HG02610 (cell line): ENCODE measurements at regions not wholly inside any gene's neighbourhood (a gene's known extent, or its start where the extent isn't known, plus 50 kb on each side); places are given as distances from the start of the nearest gene placed in this dataset.
A peak's percentile ranks its signal among the peaks of the same experiment; 100 is the strongest.

Experiments used
- ATAC-seq: cut with Tn5 transposase; IDR thresholded peaks from one replicate; pipeline ENCODE4 v1.9.1; 2021; ENCODE audit warnings: mild to moderate bottlenecking, moderate library complexity; ENCODE audit not compliant: unreplicated experiment

GRCh38 chrX:30504309-30504708, 73.3 kb downstream of the TASL start:
- ATAC-seq: no peak

DNA sequence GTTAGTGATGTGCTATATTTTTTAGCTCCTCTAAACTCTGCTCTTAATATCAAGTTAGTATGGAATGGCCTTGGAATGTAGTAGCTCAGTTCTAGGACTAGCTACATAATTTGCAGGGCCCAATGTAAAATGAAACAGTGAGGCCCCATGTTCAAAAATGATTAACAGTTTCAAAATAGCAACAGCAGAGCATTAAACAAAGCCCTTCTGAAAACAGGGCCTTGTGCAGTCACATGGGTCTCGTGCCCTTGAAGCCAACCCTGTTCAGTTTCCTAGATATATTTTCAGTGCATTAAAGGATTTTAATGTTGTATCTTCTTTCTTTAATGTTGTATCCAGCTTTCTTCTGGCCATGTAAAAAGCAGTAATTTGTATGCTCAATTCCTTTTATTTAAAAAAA, 82.1 kb downstream of the TASL start:
- ATAC-seq: no peak

- no peak for ATAC-seq
These were observed 84.2 kb downstream of the TASL start for GRCh38 chrX:30493348-30493747.

GRCh38 chrX:30489323-30489722, 88.2 kb downstream of the TASL start:
- ATAC-seq: no peak

DNA sequence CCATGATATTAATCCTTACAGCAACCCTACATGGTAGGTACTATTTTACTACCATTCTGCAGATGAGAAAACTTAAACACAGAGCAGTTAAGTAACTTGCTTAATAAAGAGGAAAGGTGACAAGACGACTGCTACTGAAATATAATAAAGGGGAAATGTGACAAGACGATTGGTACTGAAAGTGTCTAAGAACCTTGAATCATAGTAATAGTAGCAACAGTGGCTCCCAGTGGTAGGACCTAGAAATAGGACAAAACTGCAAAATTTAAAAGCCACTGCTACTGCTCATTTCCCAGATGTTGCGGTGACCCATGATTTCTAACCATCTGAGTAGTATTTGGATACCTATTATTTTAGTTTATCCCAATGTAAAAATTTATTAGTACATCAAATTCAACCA, 89.5 kb downstream of the TASL start:
- ATAC-seq: peak; percentile 77

- no peak for ATAC-seq
These were observed 93.6 kb downstream of the TASL start for GRCh38 chrX:30483996-30484395.

GRCh38 chrX:30468471-30468870, 109.1 kb downstream of the TASL start:
- ATAC-seq: no peak
